ENCODE measurements at regions not wholly inside any gene's neighbourhood (a gene's known extent, or its start where the extent isn't known, plus 50 kb on each side); places are given as distances from the start of the nearest gene placed in this dataset.

DNA sequence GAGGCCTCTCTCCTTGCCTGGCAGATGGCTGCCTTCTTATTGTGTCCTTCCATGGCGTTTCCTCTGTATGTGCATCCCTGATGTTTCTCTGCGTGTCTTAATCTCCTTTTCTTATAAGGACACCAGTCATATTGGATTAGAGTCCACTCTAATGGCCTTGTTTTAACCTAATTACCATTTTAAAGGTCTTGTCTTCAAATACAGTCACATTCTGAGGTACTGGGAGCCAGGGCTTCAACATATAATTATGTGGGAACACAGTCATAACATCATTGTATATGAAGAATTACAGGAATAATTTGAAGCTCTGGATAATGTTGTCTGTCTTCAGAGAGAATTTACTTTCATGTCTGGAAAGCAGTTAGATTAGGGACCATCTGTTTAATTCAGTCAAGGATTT lies 56.4 kb upstream of the PTGFR start:
- TF ChIP-seq, protein P1, sequence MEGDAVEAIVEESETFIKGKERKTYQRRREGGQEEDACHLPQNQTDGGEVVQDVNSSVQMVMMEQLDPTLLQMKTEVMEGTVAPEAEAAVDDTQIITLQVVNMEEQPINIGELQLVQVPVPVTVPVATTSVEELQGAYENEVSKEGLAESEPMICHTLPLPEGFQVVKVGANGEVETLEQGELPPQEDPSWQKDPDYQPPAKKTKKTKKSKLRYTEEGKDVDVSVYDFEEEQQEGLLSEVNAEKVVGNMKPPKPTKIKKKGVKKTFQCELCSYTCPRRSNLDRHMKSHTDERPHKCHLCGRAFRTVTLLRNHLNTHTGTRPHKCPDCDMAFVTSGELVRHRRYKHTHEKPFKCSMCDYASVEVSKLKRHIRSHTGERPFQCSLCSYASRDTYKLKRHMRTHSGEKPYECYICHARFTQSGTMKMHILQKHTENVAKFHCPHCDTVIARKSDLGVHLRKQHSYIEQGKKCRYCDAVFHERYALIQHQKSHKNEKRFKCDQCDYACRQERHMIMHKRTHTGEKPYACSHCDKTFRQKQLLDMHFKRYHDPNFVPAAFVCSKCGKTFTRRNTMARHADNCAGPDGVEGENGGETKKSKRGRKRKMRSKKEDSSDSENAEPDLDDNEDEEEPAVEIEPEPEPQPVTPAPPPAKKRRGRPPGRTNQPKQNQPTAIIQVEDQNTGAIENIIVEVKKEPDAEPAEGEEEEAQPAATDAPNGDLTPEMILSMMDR (IDR thresholded peaks at IDR 0.05) = no peak
- 86% methylated on average over 2 of the region's 2 CpGs for WGBS (ENCODE audit: insufficient coverage)
- no peaks in the 10 kb centered on the region for H3K36me3 Mint-ChIP-seq
- H3K27me3 Mint-ChIP-seq (ENCODE audit: low read depth in 2 of 2) = no peaks in the 10 kb centered on the region
- peaks cover 12 to 22% of the 10 kb centered on the region in 2 donors for H3K9me3 Mint-ChIP-seq
- Histone ChIP-seq H3K27me3 (ENCODE audit: control insufficient read depth, insufficient read depth, low read length) (no peaks in the 10 kb centered on the region), H3K27ac (ENCODE audit: low read length) (no peak overlapping the region), H3K4me3 (ENCODE audit: low read length) (no peak overlapping the region), H3K36me3 (ENCODE audit: control insufficient read depth, insufficient read depth, low read length) (no peaks in the 10 kb centered on the region), H3K9me3 (ENCODE audit: control insufficient read depth, insufficient read depth, low read length) (no peaks in the 10 kb centered on the region), H3K4me1 (ENCODE audit: control insufficient read depth, insufficient read depth, low read length) (no peaks in the 10 kb centered on the region)
- ATAC-seq (no peak), DNase-seq (no peak)
- intact Hi-C loops (cut with micrococcal nuclease) = no loop called here
- H3K4me3 Mint-ChIP-seq = no peak overlapping the region
- H3K4me1 Mint-ChIP-seq = no peaks in the 10 kb centered on the region
- no peak overlapping the region for H3K27ac Mint-ChIP-seq

DNA sequence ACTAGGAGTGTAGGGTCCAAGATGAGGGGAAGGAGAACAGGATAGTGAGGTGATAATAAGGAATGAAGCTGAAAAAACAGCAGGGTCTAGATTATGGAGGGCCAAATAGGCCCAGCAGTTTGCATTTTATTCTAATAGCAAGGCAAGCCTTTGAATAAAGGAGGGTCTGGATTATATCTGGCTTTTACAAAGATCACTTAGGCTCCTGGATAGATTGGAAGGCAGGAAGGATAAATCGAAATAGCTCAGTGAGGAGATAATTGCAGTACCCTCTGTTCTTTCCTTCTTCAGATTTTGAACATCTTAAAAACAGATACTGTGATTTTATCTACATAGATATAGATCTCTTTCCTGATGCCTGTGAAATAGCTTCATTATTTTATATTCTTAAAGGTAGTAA lies 53.8 kb upstream of the PTGFR start:
- Mint-ChIP-seq H3K27ac (no peak overlapping the region), H3K36me3 (no peaks in the 10 kb centered on the region), H3K4me1 (no peaks in the 10 kb centered on the region), H3K9me3 (peaks cover 13 to 14% of the 10 kb centered on the region in 2 donors), H3K27me3 (ENCODE audit: low read depth in 2 of 2) (no peaks in the 10 kb centered on the region), H3K4me3 (no peak overlapping the region)
- ATAC-seq (no peak), DNase-seq (no peak)
- Histone ChIP-seq H3K27ac (ENCODE audit: low read length) (no peak overlapping the region), H3K36me3 (ENCODE audit: control insufficient read depth, insufficient read depth, low read length) (no peaks in the 10 kb centered on the region), H3K27me3 (ENCODE audit: control insufficient read depth, insufficient read depth, low read length) (no peaks in the 10 kb centered on the region), H3K9me3 (ENCODE audit: control insufficient read depth, insufficient read depth, low read length) (no peaks in the 10 kb centered on the region), H3K4me1 (ENCODE audit: control insufficient read depth, insufficient read depth, low read length) (no peaks in the 10 kb centered on the region), H3K4me3 (ENCODE audit: low read length) (no peak overlapping the region)
- intact Hi-C loops (cut with micrococcal nuclease) = no loop called here
- TF ChIP-seq, protein P1 (IDR thresholded peaks at IDR 0.05) = no peak
- WGBS (ENCODE audit: insufficient coverage) = no CpG with 5 or more reads among the region's 1 CpG

DNA sequence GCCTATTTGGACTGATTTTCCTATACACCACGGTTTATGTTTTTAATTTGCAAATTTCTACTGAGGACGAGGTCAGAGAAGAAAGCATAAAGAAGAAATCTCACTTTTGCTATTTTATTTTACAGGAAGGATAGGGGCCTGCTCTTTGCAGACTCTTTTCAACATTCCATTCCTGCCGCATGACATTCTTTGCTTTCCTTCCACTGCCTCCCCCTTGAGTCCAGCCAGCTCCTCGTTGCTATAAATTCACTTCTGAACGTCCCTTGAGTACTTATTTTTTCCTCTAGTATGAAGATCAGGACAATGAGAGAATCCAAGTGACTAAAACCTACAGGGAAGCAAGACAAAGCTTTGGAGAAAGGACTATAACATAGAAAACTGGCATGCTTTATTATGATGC lies 53.4 kb upstream of the PTGFR start:
- H3K4me1 Mint-ChIP-seq = no peaks in the 10 kb centered on the region
- TF ChIP-seq, protein P1 (IDR thresholded peaks at IDR 0.05) = no peak
- Histone ChIP-seq H3K27ac (ENCODE audit: low read length) (no peak overlapping the region), H3K9me3 (ENCODE audit: control insufficient read depth, insufficient read depth, low read length) (no peaks in the 10 kb centered on the region), H3K36me3 (ENCODE audit: control insufficient read depth, insufficient read depth, low read length) (no peaks in the 10 kb centered on the region), H3K4me3 (ENCODE audit: low read length) (no peak overlapping the region), H3K4me1 (ENCODE audit: control insufficient read depth, insufficient read depth, low read length) (no peaks in the 10 kb centered on the region), H3K27me3 (ENCODE audit: control insufficient read depth, insufficient read depth, low read length) (no peaks in the 10 kb centered on the region)
- H3K27ac Mint-ChIP-seq = no peak overlapping the region
- peaks cover 9 to 10% of the 10 kb centered on the region in 2 donors for H3K9me3 Mint-ChIP-seq
- H3K4me3 Mint-ChIP-seq = no peak overlapping the region
- 67% methylated on average over 3 of the region's 5 CpGs for WGBS (ENCODE audit: insufficient coverage)
- no peak for ATAC-seq
- H3K27me3 Mint-ChIP-seq (ENCODE audit: low read depth in 2 of 2) = no peaks in the 10 kb centered on the region
- intact Hi-C loops (cut with micrococcal nuclease) = no loop called here
- no peaks in the 10 kb centered on the region for H3K36me3 Mint-ChIP-seq
- no peak for DNase-seq

DNA sequence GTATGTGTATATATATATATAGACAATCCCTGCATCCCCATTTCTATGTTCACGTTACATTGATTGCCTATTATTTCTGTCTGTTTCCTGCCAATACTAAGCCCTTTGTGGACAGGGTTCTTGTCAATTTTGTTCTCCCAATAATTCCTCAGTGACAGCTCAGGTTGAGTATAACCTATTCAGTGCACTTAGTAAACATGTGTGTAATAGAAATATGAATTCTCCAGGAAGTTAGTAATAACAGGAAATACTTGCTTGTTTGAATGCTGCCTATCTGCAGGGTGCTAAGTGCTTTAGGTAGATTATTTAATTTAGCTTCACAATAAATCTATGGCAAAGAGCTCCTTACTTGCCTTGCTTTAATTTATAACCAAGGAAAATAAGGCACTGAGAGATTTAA lies 52.8 kb upstream of the PTGFR start:
- H3K9me3 ChIP-seq (ENCODE audit: control insufficient read depth, insufficient read depth, low read length) = no peaks in the 10 kb centered on the region
- H3K4me1 ChIP-seq (ENCODE audit: control insufficient read depth, insufficient read depth, low read length) = no peaks in the 10 kb centered on the region
- H3K27me3 ChIP-seq (ENCODE audit: control insufficient read depth, insufficient read depth, low read length) = no peaks in the 10 kb centered on the region
- no CpG with 5 or more reads among the region's 1 CpG for WGBS (ENCODE audit: insufficient coverage)
- DNase-seq (no peak), ATAC-seq (no peak)
- H3K9me3 Mint-ChIP-seq = peaks cover 8 to 9% of the 10 kb centered on the region in 2 donors
- no peak overlapping the region for H3K4me3 Mint-ChIP-seq
- no peak overlapping the region for H3K27ac Mint-ChIP-seq
- H3K4me1 Mint-ChIP-seq = no peaks in the 10 kb centered on the region
- H3K4me3 ChIP-seq (ENCODE audit: low read length) = no peak overlapping the region
- H3K27me3 Mint-ChIP-seq (ENCODE audit: low read depth in 2 of 2) = no peaks in the 10 kb centered on the region
- H3K36me3 ChIP-seq (ENCODE audit: control insufficient read depth, insufficient read depth, low read length) = no peaks in the 10 kb centered on the region
- intact Hi-C loops (cut with micrococcal nuclease) = no loop called here
- TF ChIP-seq, protein P1 (IDR thresholded peaks at IDR 0.05) = no peak
- H3K27ac ChIP-seq (ENCODE audit: low read length) = no peak overlapping the region
- H3K36me3 Mint-ChIP-seq = no peaks in the 10 kb centered on the region

All from natural killer cell (primary cell).